ENCODE measurements at regions not wholly inside any gene's neighbourhood (a gene's known extent, or its start where the extent isn't known, plus 50 kb on each side); places are given as distances from the start of the nearest gene placed in this dataset.
A peak's percentile ranks its signal among the peaks of the same experiment; 100 is the strongest.

GRCh38 chr9:81150016-81150625 is 539.2 kb downstream of the TLE1 start:
- H3K4me1 ChIP-seq (ENCODE audit: control insufficient read depth, insufficient read depth, low read length) = peaks cover 24% of the 10 kb centered on the region
- H3K27me3 ChIP-seq (ENCODE audit: control insufficient read depth, insufficient read depth, low read length) = no peaks in the 10 kb centered on the region
- no peak overlapping the region for H3K4me3 ChIP-seq (ENCODE audit: low read length)
- H3K9me3 ChIP-seq (replicated peaks; ENCODE audit: low read length) = no peaks in the 10 kb centered on the region
- no peak overlapping the region for H3K9ac ChIP-seq (ENCODE audit: low read depth, low read length)
- no peaks in the 10 kb centered on the region for H3K36me3 ChIP-seq (ENCODE audit: insufficient read depth, low read length)
- no peak overlapping the region for H3K4me2 ChIP-seq (ENCODE audit: low read length)

- peaks cover 29% of the 10 kb centered on the region for H3K4me1 ChIP-seq (ENCODE audit: control insufficient read depth, insufficient read depth, low read length)
- no peak overlapping the region for H3K4me3 ChIP-seq (ENCODE audit: low read length)
- no peaks in the 10 kb centered on the region for H3K36me3 ChIP-seq (ENCODE audit: insufficient read depth, low read length)
- H3K4me2 ChIP-seq (ENCODE audit: low read length) = peak overlapping the region; percentile 46
- no peaks in the 10 kb centered on the region for H3K9me3 ChIP-seq (replicated peaks; ENCODE audit: low read length)
- H3K27me3 ChIP-seq (ENCODE audit: control insufficient read depth, insufficient read depth, low read length) = no peaks in the 10 kb centered on the region
- no peak overlapping the region for H3K9ac ChIP-seq (ENCODE audit: low read depth, low read length)
These were observed 542.5 kb downstream of the TLE1 start for GRCh38 chr9:81146684-81147337.

- Histone ChIP-seq H3K4me1 (ENCODE audit: control insufficient read depth, insufficient read depth, low read length) (peaks cover 29% of the 10 kb centered on the region), H3K4me3 (ENCODE audit: low read length) (no peak overlapping the region), H3K9ac (ENCODE audit: low read depth, low read length) (no peak overlapping the region), H3K4me2 (ENCODE audit: low read length) (no peak overlapping the region), H3K9me3 (replicated peaks; ENCODE audit: low read length) (no peaks in the 10 kb centered on the region), H3K27me3 (ENCODE audit: control insufficient read depth, insufficient read depth, low read length) (no peaks in the 10 kb centered on the region), H3K36me3 (ENCODE audit: insufficient read depth, low read length) (no peaks in the 10 kb centered on the region)
These were observed 543.1 kb downstream of the TLE1 start for GRCh38 chr9:81146241-81146640.

DNA sequence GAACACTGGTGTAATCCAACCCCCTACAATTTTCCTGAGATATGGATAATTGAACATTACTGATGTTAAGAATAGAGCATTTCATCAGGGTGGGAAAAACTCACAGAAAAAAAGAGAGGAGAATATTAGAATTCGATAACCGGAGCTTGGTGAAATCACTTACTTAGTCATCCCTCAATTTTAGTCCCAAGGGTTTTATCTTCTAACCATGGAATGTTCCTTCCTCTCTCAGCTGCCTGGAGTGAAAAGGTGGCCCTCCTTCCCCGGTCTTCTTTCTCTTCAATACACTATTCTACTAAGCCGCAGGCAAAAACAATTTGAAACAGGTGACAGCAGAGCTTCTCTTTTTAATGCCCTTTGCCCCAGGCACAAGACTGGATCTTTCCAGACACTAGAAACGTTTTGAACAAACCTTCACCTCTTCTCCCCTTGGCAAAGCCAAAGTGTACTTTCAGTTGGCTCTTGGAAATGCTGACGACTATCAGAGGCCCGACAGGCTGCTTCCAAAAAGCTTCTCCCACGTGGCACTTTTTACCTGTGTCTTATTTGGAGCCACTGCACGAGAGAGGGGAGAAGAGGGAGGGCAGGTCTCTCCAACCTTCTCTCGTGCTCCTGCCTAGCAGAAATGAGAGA is 543.9 kb downstream of the TLE1 start:
- H3K9ac ChIP-seq (ENCODE audit: low read depth, low read length) = no peak overlapping the region
- H3K4me3 ChIP-seq (ENCODE audit: low read length) = no peak overlapping the region
- no peaks in the 10 kb centered on the region for H3K36me3 ChIP-seq (ENCODE audit: insufficient read depth, low read length)
- no peaks in the 10 kb centered on the region for H3K9me3 ChIP-seq (replicated peaks; ENCODE audit: low read length)
- H3K4me2 ChIP-seq (ENCODE audit: low read length) = peak overlapping the region; percentile 35
- H3K27me3 ChIP-seq (ENCODE audit: control insufficient read depth, insufficient read depth, low read length) = no peaks in the 10 kb centered on the region
- peaks cover 29% of the 10 kb centered on the region for H3K4me1 ChIP-seq (ENCODE audit: control insufficient read depth, insufficient read depth, low read length)

DNA sequence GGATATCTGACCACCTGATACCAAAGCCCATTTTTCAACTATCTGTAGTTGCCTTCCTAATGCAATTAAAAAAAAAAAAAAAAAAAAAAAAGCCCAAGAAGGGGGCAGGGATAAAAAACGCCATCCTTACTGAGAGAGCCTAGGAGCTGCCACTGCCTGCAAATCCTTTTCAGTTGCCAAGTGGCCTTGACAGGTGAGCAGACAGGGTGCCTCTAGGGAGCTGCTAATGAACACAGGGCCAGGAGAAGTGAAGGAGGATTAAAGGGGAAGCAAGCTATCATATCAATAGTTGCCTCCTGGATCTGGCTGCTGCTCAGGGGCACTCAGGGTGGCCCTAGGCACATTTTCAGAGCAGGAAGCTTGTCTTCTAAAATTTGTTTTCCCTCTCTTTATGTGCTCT is 547.4 kb downstream of the TLE1 start:
- peaks cover 4% of the 10 kb centered on the region for H3K27me3 ChIP-seq (ENCODE audit: control insufficient read depth, insufficient read depth, low read length)
- no peaks in the 10 kb centered on the region for H3K36me3 ChIP-seq (ENCODE audit: insufficient read depth, low read length)
- H3K4me2 ChIP-seq (ENCODE audit: low read length) = no peak overlapping the region
- no peak overlapping the region for H3K9ac ChIP-seq (ENCODE audit: low read depth, low read length)
- H3K4me3 ChIP-seq (ENCODE audit: low read length) = no peak overlapping the region
- H3K4me1 ChIP-seq (ENCODE audit: control insufficient read depth, insufficient read depth, low read length) = peaks cover 23% of the 10 kb centered on the region
- no peaks in the 10 kb centered on the region for H3K9me3 ChIP-seq (replicated peaks; ENCODE audit: low read length)

- no peaks in the 10 kb centered on the region for H3K4me1 ChIP-seq (ENCODE audit: control insufficient read depth, insufficient read depth, low read length)
- H3K4me2 ChIP-seq (ENCODE audit: low read length) = no peak overlapping the region
- no peaks in the 10 kb centered on the region for H3K36me3 ChIP-seq (ENCODE audit: insufficient read depth, low read length)
- no peak overlapping the region for H3K9ac ChIP-seq (ENCODE audit: low read depth, low read length)
- H3K27me3 ChIP-seq (ENCODE audit: control insufficient read depth, insufficient read depth, low read length) = peaks cover 4% of the 10 kb centered on the region
- H3K9me3 ChIP-seq (replicated peaks; ENCODE audit: low read length) = no peaks in the 10 kb centered on the region
- no peak overlapping the region for H3K4me3 ChIP-seq (ENCODE audit: low read length)
These were observed 551.3 kb downstream of the TLE1 start for GRCh38 chr9:81137976-81138568.

GRCh38 chr9:81132796-81133195 is 556.6 kb downstream of the TLE1 start:
- Histone ChIP-seq H3K9ac (ENCODE audit: low read depth, low read length) (no peak overlapping the region), H3K9me3 (replicated peaks; ENCODE audit: low read length) (no peaks in the 10 kb centered on the region), H3K36me3 (ENCODE audit: insufficient read depth, low read length) (no peaks in the 10 kb centered on the region), H3K4me1 (ENCODE audit: control insufficient read depth, insufficient read depth, low read length) (no peaks in the 10 kb centered on the region), H3K27me3 (ENCODE audit: control insufficient read depth, insufficient read depth, low read length) (no peaks in the 10 kb centered on the region), H3K4me2 (ENCODE audit: low read length) (no peak overlapping the region), H3K4me3 (ENCODE audit: low read length) (no peak overlapping the region)

DNA sequence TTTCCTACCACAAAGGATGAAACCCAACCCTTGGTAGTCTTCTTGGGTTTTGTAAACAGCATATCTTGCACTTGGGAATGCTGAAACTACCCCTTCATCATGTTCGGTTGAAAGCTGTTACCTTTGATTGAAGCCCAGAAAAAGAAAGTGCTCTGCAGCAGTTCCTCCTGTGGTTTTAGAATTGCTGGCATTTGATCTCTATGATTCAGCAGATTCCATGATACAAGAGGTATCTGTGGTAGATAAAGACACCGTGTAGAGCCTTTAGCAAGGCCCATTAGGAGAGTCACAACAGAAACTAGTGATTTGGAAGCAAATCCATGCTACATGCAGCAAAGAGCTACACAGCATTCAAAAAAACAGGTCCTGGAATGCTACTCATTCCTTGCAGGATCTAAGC is 557.0 kb downstream of the TLE1 start:
- H3K4me2 ChIP-seq (ENCODE audit: low read length) = no peak overlapping the region
- H3K36me3 ChIP-seq (ENCODE audit: insufficient read depth, low read length) = no peaks in the 10 kb centered on the region
- H3K9me3 ChIP-seq (replicated peaks; ENCODE audit: low read length) = no peaks in the 10 kb centered on the region
- no peak overlapping the region for H3K4me3 ChIP-seq (ENCODE audit: low read length)
- H3K9ac ChIP-seq (ENCODE audit: low read depth, low read length) = no peak overlapping the region
- no peaks in the 10 kb centered on the region for H3K27me3 ChIP-seq (ENCODE audit: control insufficient read depth, insufficient read depth, low read length)
- H3K4me1 ChIP-seq (ENCODE audit: control insufficient read depth, insufficient read depth, low read length) = no peaks in the 10 kb centered on the region

- Histone ChIP-seq H3K27me3 (ENCODE audit: control insufficient read depth, insufficient read depth, low read length) (no peaks in the 10 kb centered on the region), H3K9me3 (replicated peaks; ENCODE audit: low read length) (no peaks in the 10 kb centered on the region), H3K36me3 (ENCODE audit: insufficient read depth, low read length) (no peaks in the 10 kb centered on the region), H3K4me3 (ENCODE audit: low read length) (no peak overlapping the region), H3K4me1 (ENCODE audit: control insufficient read depth, insufficient read depth, low read length) (no peaks in the 10 kb centered on the region), H3K4me2 (ENCODE audit: low read length) (no peak overlapping the region), H3K9ac (ENCODE audit: low read depth, low read length) (no peak overlapping the region)
These were observed 560.6 kb downstream of the TLE1 start for GRCh38 chr9:81128701-81129100.

- Histone ChIP-seq H3K9me3 (replicated peaks; ENCODE audit: low read length) (no peaks in the 10 kb centered on the region), H3K4me2 (ENCODE audit: low read length) (no peak overlapping the region), H3K9ac (ENCODE audit: low read depth, low read length) (no peak overlapping the region), H3K4me1 (ENCODE audit: control insufficient read depth, insufficient read depth, low read length) (no peaks in the 10 kb centered on the region), H3K36me3 (ENCODE audit: insufficient read depth, low read length) (no peaks in the 10 kb centered on the region), H3K27me3 (ENCODE audit: control insufficient read depth, insufficient read depth, low read length) (no peaks in the 10 kb centered on the region), H3K4me3 (ENCODE audit: low read length) (no peak overlapping the region)
These were observed 563.8 kb downstream of the TLE1 start for GRCh38 chr9:81125446-81126092.

DNA sequence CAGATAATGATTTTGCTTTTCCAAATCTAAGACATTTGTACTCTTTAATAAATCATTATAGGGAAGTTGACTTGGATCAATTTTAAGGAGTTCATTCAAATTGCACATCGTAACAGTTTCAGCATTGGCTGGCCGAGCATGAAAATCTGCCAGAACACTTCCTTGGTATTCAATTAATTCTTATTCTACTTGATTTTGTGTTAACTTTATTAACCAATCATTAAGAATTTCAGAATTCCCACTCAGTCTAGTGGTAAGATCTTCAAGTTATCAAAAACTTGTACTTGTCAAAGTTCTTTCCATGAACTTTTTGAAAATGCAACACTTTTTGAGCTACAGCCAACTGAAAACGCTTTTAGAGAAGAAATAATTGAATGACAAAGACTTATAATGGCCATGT is 565.8 kb downstream of the TLE1 start:
- no peaks in the 10 kb centered on the region for H3K36me3 ChIP-seq (ENCODE audit: insufficient read depth, low read length)
- H3K4me1 ChIP-seq (ENCODE audit: control insufficient read depth, insufficient read depth, low read length) = no peaks in the 10 kb centered on the region
- no peaks in the 10 kb centered on the region for H3K9me3 ChIP-seq (replicated peaks; ENCODE audit: low read length)
- no peak overlapping the region for H3K4me2 ChIP-seq (ENCODE audit: low read length)
- no peaks in the 10 kb centered on the region for H3K27me3 ChIP-seq (ENCODE audit: control insufficient read depth, insufficient read depth, low read length)
- no peak overlapping the region for H3K9ac ChIP-seq (ENCODE audit: low read depth, low read length)
- no peak overlapping the region for H3K4me3 ChIP-seq (ENCODE audit: low read length)
